ENCODE measurements at regions not wholly inside any gene's neighbourhood (a gene's known extent, or its start where the extent isn't known, plus 50 kb on each side); places are given as distances from the start of the nearest gene placed in this dataset.

DNA sequence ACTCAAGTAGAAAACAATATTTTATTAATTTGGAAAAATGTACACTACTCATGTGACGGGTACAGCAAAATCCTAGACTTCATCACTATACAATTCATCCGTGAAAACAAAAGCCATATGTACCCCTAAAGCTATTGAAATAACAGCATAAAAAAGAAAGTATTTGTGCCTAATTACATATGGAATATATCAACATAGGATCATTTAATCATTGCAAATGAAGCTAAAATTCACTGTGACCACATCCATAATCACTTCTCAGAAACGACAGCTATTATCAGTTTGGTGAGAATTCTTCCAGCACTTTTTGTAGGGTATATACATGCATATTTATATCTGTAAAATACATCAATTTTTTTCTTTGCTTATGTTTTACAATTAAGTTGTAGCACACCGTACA lies 128.0 kb downstream of the ARL4A start:
- Histone ChIP-seq H3K9me2 (replicated peaks; ENCODE audit: control insufficient read depth, low read length) (no peaks in the 10 kb centered on the region), H3K36me3 (ENCODE audit: control insufficient read depth, low read length) (no peaks in the 10 kb centered on the region), H3K4me2 (ENCODE audit: low read length) (no peak overlapping the region), H3K27ac (ENCODE audit: low read depth, low read length) (no peak overlapping the region), H3K27me3 (ENCODE audit: control insufficient read depth, low read length) (no peaks in the 10 kb centered on the region), H4K20me1 (ENCODE audit: control insufficient read depth, insufficient read depth, low read depth, low read length) (no peaks in the 10 kb centered on the region), H3F3A (ENCODE audit: control insufficient read depth, insufficient read depth) (no peaks in the 10 kb centered on the region), H3K79me2 (ENCODE audit: control insufficient read depth, low read length) (no peaks in the 10 kb centered on the region), H3K4me3 (ENCODE audit: low read length) (no peak overlapping the region), H3K4me1 (ENCODE audit: control insufficient read depth, low read length) (no peaks in the 10 kb centered on the region), H3K9me3 (ENCODE audit: control insufficient read depth, insufficient read depth, low read length) (no peaks in the 10 kb centered on the region)
- TF ChIP-seq EZH2phosphoT487 (IDR thresholded peaks at IDR 0.05; ENCODE audit: borderline replicate concordance, low read length) = no peak
- TF ChIP-seq, protein P1, sequence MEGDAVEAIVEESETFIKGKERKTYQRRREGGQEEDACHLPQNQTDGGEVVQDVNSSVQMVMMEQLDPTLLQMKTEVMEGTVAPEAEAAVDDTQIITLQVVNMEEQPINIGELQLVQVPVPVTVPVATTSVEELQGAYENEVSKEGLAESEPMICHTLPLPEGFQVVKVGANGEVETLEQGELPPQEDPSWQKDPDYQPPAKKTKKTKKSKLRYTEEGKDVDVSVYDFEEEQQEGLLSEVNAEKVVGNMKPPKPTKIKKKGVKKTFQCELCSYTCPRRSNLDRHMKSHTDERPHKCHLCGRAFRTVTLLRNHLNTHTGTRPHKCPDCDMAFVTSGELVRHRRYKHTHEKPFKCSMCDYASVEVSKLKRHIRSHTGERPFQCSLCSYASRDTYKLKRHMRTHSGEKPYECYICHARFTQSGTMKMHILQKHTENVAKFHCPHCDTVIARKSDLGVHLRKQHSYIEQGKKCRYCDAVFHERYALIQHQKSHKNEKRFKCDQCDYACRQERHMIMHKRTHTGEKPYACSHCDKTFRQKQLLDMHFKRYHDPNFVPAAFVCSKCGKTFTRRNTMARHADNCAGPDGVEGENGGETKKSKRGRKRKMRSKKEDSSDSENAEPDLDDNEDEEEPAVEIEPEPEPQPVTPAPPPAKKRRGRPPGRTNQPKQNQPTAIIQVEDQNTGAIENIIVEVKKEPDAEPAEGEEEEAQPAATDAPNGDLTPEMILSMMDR (IDR thresholded peaks at IDR 0.05; ENCODE audit: low read depth, low read length, poor library complexity, severe bottlenecking) = no peak

DNA sequence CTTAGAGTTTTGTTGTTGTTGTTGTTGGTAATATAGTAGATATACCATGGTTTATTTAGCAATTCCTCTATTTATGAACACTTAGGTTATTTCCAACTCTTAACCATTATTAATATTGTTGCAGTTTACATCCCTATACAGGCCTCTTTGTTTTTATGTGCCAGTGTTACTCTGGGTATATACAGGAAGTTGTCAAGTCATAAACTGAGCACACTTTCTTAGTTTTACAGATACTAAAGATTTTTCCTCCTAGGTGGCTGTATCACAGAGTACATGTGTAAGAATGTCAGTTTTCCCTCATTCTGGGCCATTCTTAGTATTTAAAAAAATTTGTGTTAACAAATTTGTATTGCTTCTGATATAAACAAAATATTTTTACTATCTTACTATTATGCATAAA lies 128.4 kb downstream of the ARL4A start:
- H3K9me2 ChIP-seq (replicated peaks; ENCODE audit: control insufficient read depth, low read length) = no peaks in the 10 kb centered on the region
- no peak overlapping the region for H3K4me3 ChIP-seq (ENCODE audit: low read length)
- H3K4me1 ChIP-seq (ENCODE audit: control insufficient read depth, low read length) = no peaks in the 10 kb centered on the region
- no peak overlapping the region for H3K27ac ChIP-seq (ENCODE audit: low read depth, low read length)
- TF ChIP-seq EZH2phosphoT487 (IDR thresholded peaks at IDR 0.05; ENCODE audit: borderline replicate concordance, low read length) = no peak
- TF ChIP-seq, protein P1 (IDR thresholded peaks at IDR 0.05; ENCODE audit: low read depth, low read length, poor library complexity, severe bottlenecking) = no peak
- H3K79me2 ChIP-seq (ENCODE audit: control insufficient read depth, low read length) = no peaks in the 10 kb centered on the region
- H3K9me3 ChIP-seq (ENCODE audit: control insufficient read depth, insufficient read depth, low read length) = no peaks in the 10 kb centered on the region
- no peaks in the 10 kb centered on the region for H3F3A ChIP-seq (ENCODE audit: control insufficient read depth, insufficient read depth)
- H4K20me1 ChIP-seq (ENCODE audit: control insufficient read depth, insufficient read depth, low read depth, low read length) = no peaks in the 10 kb centered on the region
- no peaks in the 10 kb centered on the region for H3K36me3 ChIP-seq (ENCODE audit: control insufficient read depth, low read length)
- H3K4me2 ChIP-seq (ENCODE audit: low read length) = no peak overlapping the region
- H3K27me3 ChIP-seq (ENCODE audit: control insufficient read depth, low read length) = no peaks in the 10 kb centered on the region

DNA sequence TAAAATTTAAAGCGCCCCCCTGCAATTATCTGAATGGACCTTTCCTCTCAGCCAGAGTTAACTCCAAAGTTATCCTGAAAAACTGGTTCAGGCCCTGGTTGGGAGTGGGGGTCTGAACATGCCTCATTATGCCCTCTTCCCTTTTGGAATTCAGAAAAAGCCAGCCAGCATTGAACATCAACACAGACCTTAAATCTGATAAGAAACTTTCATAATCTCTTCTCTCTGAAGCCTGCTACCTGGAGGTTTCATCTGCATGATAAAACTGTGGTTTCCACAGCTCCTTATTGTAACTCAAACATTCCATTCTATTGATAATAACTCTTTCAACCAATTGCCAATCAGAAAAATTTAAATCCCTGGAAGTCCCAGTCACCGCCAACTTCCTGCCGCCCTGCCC lies 133.3 kb downstream of the ARL4A start:
- Histone ChIP-seq H3K4me1 (ENCODE audit: control insufficient read depth, low read length) (no peaks in the 10 kb centered on the region), H3K79me2 (ENCODE audit: control insufficient read depth, low read length) (no peaks in the 10 kb centered on the region), H3K4me2 (ENCODE audit: low read length) (no peak overlapping the region), H3K27ac (ENCODE audit: low read depth, low read length) (no peak overlapping the region), H3K36me3 (ENCODE audit: control insufficient read depth, low read length) (no peaks in the 10 kb centered on the region), H3K9me2 (replicated peaks; ENCODE audit: control insufficient read depth, low read length) (no peaks in the 10 kb centered on the region), H3K9me3 (ENCODE audit: control insufficient read depth, insufficient read depth, low read length) (no peaks in the 10 kb centered on the region), H3K27me3 (ENCODE audit: control insufficient read depth, low read length) (no peaks in the 10 kb centered on the region), H3K4me3 (ENCODE audit: low read length) (no peak overlapping the region), H4K20me1 (ENCODE audit: control insufficient read depth, insufficient read depth, low read depth, low read length) (no peaks in the 10 kb centered on the region), H3F3A (ENCODE audit: control insufficient read depth, insufficient read depth) (no peaks in the 10 kb centered on the region)
- TF ChIP-seq, protein P1 (IDR thresholded peaks at IDR 0.05; ENCODE audit: low read depth, low read length, poor library complexity, severe bottlenecking) = no peak
- TF ChIP-seq EZH2phosphoT487 (IDR thresholded peaks at IDR 0.05; ENCODE audit: borderline replicate concordance, low read length) = no peak

DNA sequence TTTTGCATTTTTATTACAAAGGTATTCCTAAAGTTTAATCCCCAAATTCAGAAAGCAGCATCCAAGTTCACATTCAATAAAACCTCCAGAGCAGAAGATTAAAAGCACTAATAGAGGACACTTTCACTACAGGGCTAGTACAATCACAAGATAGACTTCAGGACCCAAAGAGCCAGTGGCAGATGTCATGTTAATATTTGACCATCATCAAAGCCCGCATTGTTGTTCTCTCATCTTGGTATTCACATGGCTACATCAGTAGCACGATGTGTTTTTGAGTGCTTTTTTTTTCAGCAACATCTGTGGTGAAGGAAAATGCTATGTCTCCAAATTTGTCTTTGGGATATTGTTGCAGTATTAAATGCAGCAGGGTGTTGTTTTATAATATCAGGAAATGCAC lies 134.3 kb downstream of the ARL4A start:
- Histone ChIP-seq H4K20me1 (ENCODE audit: control insufficient read depth, insufficient read depth, low read depth, low read length) (no peaks in the 10 kb centered on the region), H3K4me3 (ENCODE audit: low read length) (no peak overlapping the region), H3K9me2 (replicated peaks; ENCODE audit: control insufficient read depth, low read length) (no peaks in the 10 kb centered on the region), H3K9me3 (ENCODE audit: control insufficient read depth, insufficient read depth, low read length) (no peaks in the 10 kb centered on the region), H3F3A (ENCODE audit: control insufficient read depth, insufficient read depth) (no peaks in the 10 kb centered on the region), H3K4me1 (ENCODE audit: control insufficient read depth, low read length) (no peaks in the 10 kb centered on the region), H3K4me2 (ENCODE audit: low read length) (no peak overlapping the region), H3K27ac (ENCODE audit: low read depth, low read length) (no peak overlapping the region), H3K36me3 (ENCODE audit: control insufficient read depth, low read length) (no peaks in the 10 kb centered on the region), H3K27me3 (ENCODE audit: control insufficient read depth, low read length) (no peaks in the 10 kb centered on the region), H3K79me2 (ENCODE audit: control insufficient read depth, low read length) (no peaks in the 10 kb centered on the region)
- TF ChIP-seq, protein P1 (IDR thresholded peaks at IDR 0.05; ENCODE audit: low read depth, low read length, poor library complexity, severe bottlenecking) = no peak
- no peak for TF ChIP-seq EZH2phosphoT487 (IDR thresholded peaks at IDR 0.05; ENCODE audit: borderline replicate concordance, low read length)

All from DOHH2 (cell line).